Esophagus squamous epithelium (tissue), 5 donors: ENCODE measurements at regions not wholly inside any gene's neighbourhood (a gene's known extent, or its start where the extent isn't known, plus 50 kb on each side); places are given as distances from the start of the nearest gene placed in this dataset.
"Not testable (repeated sequence)": the region's sequence is repeated elsewhere in the genome, so short reads cannot be mapped to it uniquely, and the experiment has no call there.

Source experiments
- DNase-seq: peaks from one replicate; lab custom pipeline; 2025; lab: John Stamatoyannopoulos, UW
- H3K27ac ChIP-seq, 4 donors: fragments of 200-600 bp; sonication (generic); one replicate each; pipeline ENCODE4 v1.5.1; 2016 to 2019; ENCODE audit warnings: mild to moderate bottlenecking in 1 of 4
- H3K27me3 ChIP-seq, 4 donors: fragments of 200-600 bp; sonication (generic); 1 replicate in 3 of 4; 2 replicates in 1 of 4; pipeline versions ENCODE4 v1.5.1 to v1.6.0; 2017 to 2021; ENCODE audit warnings: antibody characterized with exemption in 1 of 4
- H3K36me3 ChIP-seq, 3 donors: fragments of 200-600 bp; sonication (generic); one replicate each; pipeline ENCODE4 v1.5.1; 2016 to 2019
- H3K4me1 ChIP-seq, 3 donors: fragments of 200-600 bp; sonication (generic); one replicate each; pipeline ENCODE4 v1.5.1; 2017 to 2019
- H3K4me3 ChIP-seq, 4 donors: fragments of 200-600 bp; sonication (generic); 1 replicate in 3 of 4; 2 replicates in 1 of 4; pipeline ENCODE4 v1.5.1; 2016 to 2019; ENCODE audit warnings: mild to moderate bottlenecking in 2 of 4, moderate library complexity in 1 of 4
- H3K9me3 ChIP-seq, 3 donors: fragments of 200-600 bp; sonication (generic); one replicate each; pipeline ENCODE4 v1.5.1; 2016 to 2019
- CTCF ChIP-seq, 6 experiments: fragments of 450-650 bp in 4 of 6; fragments of 200-600 bp in 2 of 6; sonication (generic) in 2 of 6; IDR thresholded peaks; one replicate each; pipeline ENCODE4 v1.5.1; 2016 to 2019; ENCODE audit warnings: antibody characterized with exemption in 6 of 6, mild to moderate bottlenecking in 4 of 6, moderate library complexity in 4 of 6
- POLR2A ChIP-seq, 4 donors: fragments of 450-650 bp; IDR thresholded peaks; one replicate each; pipeline ENCODE4 v1.6.1; 2017; ENCODE audit warnings: antibody characterized with exemption in 4 of 4, mild to moderate bottlenecking in 4 of 4, moderate library complexity in 3 of 4
- WGBS, 2 donors: methylation state at CpG; one replicate each; pipeline ENCODE4 v1.1.5; 2018; 5-methylcytosine and 5-hydroxymethylcytosine counted together
- intact Hi-C: fragments of 100-400 bp; cut with DNase I; formaldehyde crosslinking; loops from one replicate; pipeline ENCODE4 v1.15.0; 2022
- donor health status: DM: yes; HTN: yes; CAD: no.

DNA sequence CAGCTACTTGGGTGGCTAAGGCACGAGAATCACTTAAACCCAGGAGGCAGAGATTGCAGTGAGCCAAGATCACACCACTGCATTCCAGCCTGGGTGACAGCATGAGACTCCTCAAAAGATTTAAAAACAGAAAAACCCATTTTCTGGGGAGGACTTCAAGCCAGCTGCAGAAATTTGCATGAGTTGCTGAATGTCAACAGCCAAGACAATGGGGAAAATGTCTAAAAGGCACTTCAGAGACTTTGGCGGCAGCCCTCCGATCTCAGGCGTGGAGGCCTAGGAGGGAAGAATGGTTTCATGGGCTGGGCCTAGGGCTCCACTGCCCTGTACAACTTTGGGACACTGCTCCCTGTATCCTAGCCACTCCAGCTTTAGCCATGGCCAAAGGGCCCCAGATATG is 177.8 kb upstream of the C14orf180 start:
- no peaks in the 10 kb centered on the region for H3K36me3 ChIP-seq
- no peaks in the 10 kb centered on the region for H3K4me1 ChIP-seq
- intact Hi-C loops, result no loop called here
- TF ChIP-seq POLR2A (IDR thresholded peaks at IDR 0.05) (no peak), CTCF (IDR thresholded peaks at IDR 0.05) (no peak)
- H3K27me3 ChIP-seq, result peaks cover 0 to 30% (median 0%) of the 10 kb centered on the region in 4 donors
- peaks cover 0 to 31% (median 21%) of the 10 kb centered on the region in 3 donors for H3K9me3 ChIP-seq
- no peak overlapping the region for H3K4me3 ChIP-seq
- no peak for DNase-seq
- no peak overlapping the region for H3K27ac ChIP-seq
- WGBS, 2 donors, result 82 to 86% methylated on average over 3 to 4 of the region's 4 CpGs

DNA sequence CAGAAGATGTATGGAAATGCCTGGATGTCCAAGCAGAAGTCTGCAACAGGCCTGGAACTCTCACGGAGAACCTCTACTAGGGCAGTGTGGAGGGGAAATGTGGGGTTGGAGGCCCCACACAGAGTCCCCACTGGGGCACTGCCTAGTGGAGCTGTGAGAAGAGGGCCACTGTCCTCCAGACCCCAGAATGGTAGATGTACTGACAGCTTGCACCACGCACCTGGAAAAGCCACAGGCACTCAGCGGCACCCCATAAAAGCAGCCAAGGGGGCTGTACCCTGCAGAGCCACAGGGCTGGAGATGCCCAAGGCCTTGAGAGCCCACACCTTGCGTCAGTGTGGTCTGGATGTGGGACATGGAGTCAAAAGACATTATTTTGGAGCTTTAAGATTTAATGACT is 177.3 kb upstream of the C14orf180 start:
- H3K36me3 ChIP-seq, DNase-seq, H3K4me3 ChIP-seq, H3K27ac ChIP-seq, intact Hi-C loops, H3K4me1 ChIP-seq: not testable (repeated sequence)
- Histone ChIP-seq H3K27me3 (peaks cover 0 to 33% (median 0%) of the 10 kb centered on the region in 4 donors), H3K9me3 (peaks cover 0 to 26% (median 17%) of the 10 kb centered on the region in 3 donors)
- 77 to 78% methylated on average over 4 of the region's 4 CpGs for WGBS, 2 donors

DNA sequence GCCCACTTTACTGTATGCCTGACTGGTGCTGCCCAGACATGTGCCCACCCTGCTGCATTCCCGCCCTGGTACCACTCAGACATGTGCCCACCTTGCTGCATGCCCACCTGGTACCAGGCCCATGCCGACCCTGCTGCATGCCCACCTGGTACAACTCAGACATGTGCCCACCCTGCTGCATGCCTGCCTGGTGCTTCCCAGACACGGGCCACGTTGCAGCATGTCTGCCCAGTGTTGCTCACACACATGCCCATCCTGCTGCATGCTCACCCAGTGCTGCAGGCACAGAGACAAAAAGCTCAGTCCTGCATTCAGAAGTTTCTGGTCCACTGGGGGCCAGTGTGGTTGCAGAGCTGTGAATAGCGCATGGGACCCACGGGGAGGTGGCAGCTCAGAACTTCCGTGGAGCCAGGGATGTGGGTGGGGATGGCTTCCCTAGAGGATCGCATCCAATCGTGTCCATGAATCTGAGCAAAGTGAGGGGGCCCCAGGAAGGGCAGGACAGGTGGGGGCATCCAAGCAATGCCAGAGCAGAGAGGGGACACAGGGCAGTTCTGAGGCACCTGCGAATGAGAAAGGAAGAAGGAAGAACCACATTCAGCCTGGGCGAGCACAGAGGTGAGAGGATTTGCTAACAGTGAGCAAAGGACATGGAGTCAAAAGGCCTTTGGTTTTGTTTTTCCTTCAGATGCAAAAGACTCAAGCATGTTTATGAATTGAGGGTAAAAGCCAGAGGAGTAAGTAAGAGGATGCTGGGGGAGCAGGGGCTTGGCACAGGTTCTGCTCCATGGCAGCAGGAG is 175.9 kb upstream of the C14orf180 start:
- WGBS, 2 donors, result 67 to 84% methylated on average over 3 to 5 of the region's 11 CpGs
- intact Hi-C loops, result no loop called here
- Histone ChIP-seq H3K27me3 (peaks cover 0 to 36% (median 0%) of the 10 kb centered on the region in 4 donors), H3K9me3 (peaks cover 0 to 16% (median 5%) of the 10 kb centered on the region in 3 donors), H3K4me1 (no peaks in the 10 kb centered on the region), H3K36me3 (no peaks in the 10 kb centered on the region), H3K4me3 (no peak overlapping the region), H3K27ac (no peak overlapping the region)
- no peak for DNase-seq
- TF ChIP-seq POLR2A (IDR thresholded peaks at IDR 0.05), result no peak
- no peak for TF ChIP-seq CTCF (IDR thresholded peaks at IDR 0.05)

DNA sequence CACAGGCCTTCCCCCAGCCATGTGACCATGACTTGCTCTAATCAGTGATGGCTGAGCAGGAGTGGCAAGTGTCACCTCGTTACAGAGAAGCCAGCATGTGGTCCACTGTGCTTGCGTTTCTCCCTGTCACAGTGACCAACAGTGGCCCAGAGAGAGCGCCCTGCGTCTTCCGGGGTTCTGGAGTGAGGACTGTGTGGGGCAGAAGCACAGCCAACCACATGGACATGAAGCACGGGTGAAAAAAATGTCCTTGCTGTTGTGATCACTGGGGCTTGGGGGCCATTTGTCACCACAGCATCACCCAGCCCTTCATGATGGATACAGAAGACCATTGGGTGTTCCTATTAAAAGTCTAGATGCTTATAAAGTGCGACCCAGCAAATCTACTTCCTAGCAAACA is 174.6 kb upstream of the C14orf180 start:
- TF ChIP-seq POLR2A (IDR thresholded peaks at IDR 0.05) (no peak), CTCF (IDR thresholded peaks at IDR 0.05) (no peak)
- Histone ChIP-seq H3K4me1 (no peaks in the 10 kb centered on the region), H3K4me3 (no peak overlapping the region), H3K27me3 (peaks cover 0 to 36% (median 0%) of the 10 kb centered on the region in 4 donors), H3K27ac (no peak overlapping the region), H3K9me3 (peaks cover 0 to 12% (median 8%) of the 10 kb centered on the region in 3 donors), H3K36me3 (no peaks in the 10 kb centered on the region)
- WGBS, 2 donors, result 67 to 78% methylated on average over 7 of the region's 7 CpGs
- DNase-seq, result no peak
- intact Hi-C loops, result no loop called here

GRCh38 chr14:104405360-104406226 is 174.0 kb upstream of the C14orf180 start:
- TF ChIP-seq POLR2A (IDR thresholded peaks at IDR 0.05) (no peak), CTCF (IDR thresholded peaks at IDR 0.05) (no peak)
- intact Hi-C loops, result no loop called here
- 64 to 66% methylated on average over 6 of the region's 9 CpGs for WGBS, 2 donors
- peaks cover 0 to 12% (median 8%) of the 10 kb centered on the region in 3 donors for H3K9me3 ChIP-seq
- peaks cover 0 to 36% (median 0%) of the 10 kb centered on the region in 4 donors for H3K27me3 ChIP-seq
- H3K27ac ChIP-seq, result no peak overlapping the region
- no peaks in the 10 kb centered on the region for H3K4me1 ChIP-seq
- no peak overlapping the region for H3K4me3 ChIP-seq
- H3K36me3 ChIP-seq, result no peaks in the 10 kb centered on the region
- no peak for DNase-seq
